ENCODE measurements at regions not wholly inside any gene's neighbourhood (a gene's known extent, or its start where the extent isn't known, plus 50 kb on each side); places are given as distances from the start of the nearest gene placed in this dataset.

GRCh38 chr2:58520903-58521302 lies 279.8 kb upstream of the FANCL start:
- no TSS peak for BruUV-seq (replicated peaks)
- Mint-ChIP-seq H3K27me3 (ENCODE audit: unreplicated experiment) (no peaks in the 10 kb centered on the region), H3K9me3 (ENCODE audit: low read depth, unreplicated experiment) (no peaks in the 10 kb centered on the region), H3K27ac (ENCODE audit: unreplicated experiment) (no peak overlapping the region), H3K4me3 (ENCODE audit: low read depth, unreplicated experiment) (no peak overlapping the region), H3K36me3 (ENCODE audit: insufficient read depth, unreplicated experiment) (no peaks in the 10 kb centered on the region), H3K4me1 (ENCODE audit: low read depth, unreplicated experiment) (no peaks in the 10 kb centered on the region)
- DNase-seq = no peak
- TF ChIP-seq CTCF (IDR thresholded peaks at IDR 0.05; ENCODE audit: unreplicated experiment) = no peak
- CTCF ChIA-PET = no interaction called here
- intact Hi-C loops (cut with micrococcal nuclease; ENCODE audit: unreplicated experiment) = loop anchor here (10.0 kb wide), 1 partner anchor 296 kb away; no protein-coding TSS in a partner anchor

GRCh38 chr2:58517881-58518280 lies 276.8 kb upstream of the FANCL start:
- H3K36me3 Mint-ChIP-seq (ENCODE audit: insufficient read depth, unreplicated experiment) = no peaks in the 10 kb centered on the region
- no TSS peak for BruUV-seq (replicated peaks)
- H3K27me3 Mint-ChIP-seq (ENCODE audit: unreplicated experiment) = no peaks in the 10 kb centered on the region
- no peak for TF ChIP-seq CTCF (IDR thresholded peaks at IDR 0.05; ENCODE audit: unreplicated experiment)
- no peaks in the 10 kb centered on the region for H3K4me1 Mint-ChIP-seq (ENCODE audit: low read depth, unreplicated experiment)
- H3K9me3 Mint-ChIP-seq (ENCODE audit: low read depth, unreplicated experiment) = no peaks in the 10 kb centered on the region
- no peak overlapping the region for H3K4me3 Mint-ChIP-seq (ENCODE audit: low read depth, unreplicated experiment)
- intact Hi-C loops (cut with micrococcal nuclease; ENCODE audit: unreplicated experiment) = no loop called here
- CTCF ChIA-PET = no interaction called here
- no peak overlapping the region for H3K27ac Mint-ChIP-seq (ENCODE audit: unreplicated experiment)
- no peak for DNase-seq

GRCh38 chr2:58516695-58517094 lies 275.6 kb upstream of the FANCL start:
- TF ChIP-seq CTCF (IDR thresholded peaks at IDR 0.05; ENCODE audit: unreplicated experiment) = no peak
- intact Hi-C loops (cut with micrococcal nuclease; ENCODE audit: unreplicated experiment) = no loop called here
- H3K36me3 Mint-ChIP-seq (ENCODE audit: insufficient read depth, unreplicated experiment) = no peaks in the 10 kb centered on the region
- no peak for DNase-seq
- no peaks in the 10 kb centered on the region for H3K27me3 Mint-ChIP-seq (ENCODE audit: unreplicated experiment)
- H3K9me3 Mint-ChIP-seq (ENCODE audit: low read depth, unreplicated experiment) = no peaks in the 10 kb centered on the region
- no peaks in the 10 kb centered on the region for H3K4me1 Mint-ChIP-seq (ENCODE audit: low read depth, unreplicated experiment)
- CTCF ChIA-PET = no interaction called here
- BruUV-seq (replicated peaks) = no TSS peak
- no peak overlapping the region for H3K27ac Mint-ChIP-seq (ENCODE audit: unreplicated experiment)
- no peak overlapping the region for H3K4me3 Mint-ChIP-seq (ENCODE audit: low read depth, unreplicated experiment)

- CTCF ChIA-PET = no interaction called here
- Mint-ChIP-seq H3K27ac (ENCODE audit: unreplicated experiment) (no peak overlapping the region), H3K4me3 (ENCODE audit: low read depth, unreplicated experiment) (no peak overlapping the region), H3K9me3 (ENCODE audit: low read depth, unreplicated experiment) (no peaks in the 10 kb centered on the region), H3K27me3 (ENCODE audit: unreplicated experiment) (no peaks in the 10 kb centered on the region), H3K4me1 (ENCODE audit: low read depth, unreplicated experiment) (no peaks in the 10 kb centered on the region), H3K36me3 (ENCODE audit: insufficient read depth, unreplicated experiment) (no peaks in the 10 kb centered on the region)
- BruUV-seq (replicated peaks) = no TSS peak
- DNase-seq = no peak
- TF ChIP-seq CTCF (IDR thresholded peaks at IDR 0.05; ENCODE audit: unreplicated experiment) = no peak
- intact Hi-C loops (cut with micrococcal nuclease; ENCODE audit: unreplicated experiment) = no loop called here
Measured at GRCh38 chr2:58515827-58516573, 274.9 kb upstream of the FANCL start.

All from Calu3 (cell line).